ENCODE measurements at regions not wholly inside any gene's neighbourhood (a gene's known extent, or its start where the extent isn't known, plus 50 kb on each side); places are given as distances from the start of the nearest gene placed in this dataset.

DNA sequence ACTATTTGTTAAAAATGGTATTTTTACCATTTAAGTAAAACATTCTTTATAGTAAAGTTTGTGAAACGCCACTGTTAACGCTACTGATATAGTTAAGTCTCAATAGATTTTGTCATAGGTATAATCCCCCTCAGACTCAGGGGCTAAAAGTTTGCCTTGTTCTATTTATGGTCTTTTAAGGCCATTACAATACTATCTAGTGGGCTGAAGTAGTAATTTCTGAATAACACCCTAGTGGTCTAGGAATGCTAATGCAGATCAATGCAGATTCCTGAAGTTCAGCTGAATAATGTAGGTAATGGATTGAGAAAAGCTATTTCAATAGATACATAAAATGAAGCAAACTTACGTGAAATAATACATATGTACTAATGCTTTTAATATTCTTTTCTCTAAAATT is 989.3 kb upstream of the NOVA1 start:
- TF ChIP-seq, protein P1, sequence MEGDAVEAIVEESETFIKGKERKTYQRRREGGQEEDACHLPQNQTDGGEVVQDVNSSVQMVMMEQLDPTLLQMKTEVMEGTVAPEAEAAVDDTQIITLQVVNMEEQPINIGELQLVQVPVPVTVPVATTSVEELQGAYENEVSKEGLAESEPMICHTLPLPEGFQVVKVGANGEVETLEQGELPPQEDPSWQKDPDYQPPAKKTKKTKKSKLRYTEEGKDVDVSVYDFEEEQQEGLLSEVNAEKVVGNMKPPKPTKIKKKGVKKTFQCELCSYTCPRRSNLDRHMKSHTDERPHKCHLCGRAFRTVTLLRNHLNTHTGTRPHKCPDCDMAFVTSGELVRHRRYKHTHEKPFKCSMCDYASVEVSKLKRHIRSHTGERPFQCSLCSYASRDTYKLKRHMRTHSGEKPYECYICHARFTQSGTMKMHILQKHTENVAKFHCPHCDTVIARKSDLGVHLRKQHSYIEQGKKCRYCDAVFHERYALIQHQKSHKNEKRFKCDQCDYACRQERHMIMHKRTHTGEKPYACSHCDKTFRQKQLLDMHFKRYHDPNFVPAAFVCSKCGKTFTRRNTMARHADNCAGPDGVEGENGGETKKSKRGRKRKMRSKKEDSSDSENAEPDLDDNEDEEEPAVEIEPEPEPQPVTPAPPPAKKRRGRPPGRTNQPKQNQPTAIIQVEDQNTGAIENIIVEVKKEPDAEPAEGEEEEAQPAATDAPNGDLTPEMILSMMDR (IDR thresholded peaks at IDR 0.05): no peak
- TF ChIP-seq POLR2A (IDR thresholded peaks at IDR 0.05): no peak
- no peak for TF ChIP-seq POLR2AphosphoS5 (IDR thresholded peaks at IDR 0.05)
- TF ChIP-seq EP300 (IDR thresholded peaks at IDR 0.05): no peak

Measured in gastroesophageal sphincter (tissue), 3 donors.